Keratinocyte (primary cell): ENCODE measurements at regions not wholly inside any gene's neighbourhood (a gene's known extent, or its start where the extent isn't known, plus 50 kb on each side); places are given as distances from the start of the nearest gene placed in this dataset.

Source experiments
- EZH2 ChIP-seq: IDR thresholded peaks from one replicate; pipeline ENCODE4 v1.6.1; 2012; ENCODE audit warnings: inconsistent platforms, mild to moderate bottlenecking, low read length, moderate library complexity
- TF ChIP-seq, protein P1 (sequence below), 3 experiments: IDR thresholded peaks in 1 of 3; conservative IDR thresholded peaks in 1 of 3; optimal IDR thresholded peaks in 1 of 3; 2 replicates in 2 of 3; 3 replicates in 1 of 3; pipeline versions ENCODE3 to v1.5.1; 2011; ENCODE audit warnings: low read length in 3 of 3, mild to moderate bottlenecking in 3 of 3, moderate library complexity in 2 of 3, control low read depth in 1 of 3, inconsistent platforms in 1 of 3; ENCODE audit not compliant: insufficient read depth in 2 of 3; ENCODE audit errors: extremely low read depth in 1 of 3

DNA sequence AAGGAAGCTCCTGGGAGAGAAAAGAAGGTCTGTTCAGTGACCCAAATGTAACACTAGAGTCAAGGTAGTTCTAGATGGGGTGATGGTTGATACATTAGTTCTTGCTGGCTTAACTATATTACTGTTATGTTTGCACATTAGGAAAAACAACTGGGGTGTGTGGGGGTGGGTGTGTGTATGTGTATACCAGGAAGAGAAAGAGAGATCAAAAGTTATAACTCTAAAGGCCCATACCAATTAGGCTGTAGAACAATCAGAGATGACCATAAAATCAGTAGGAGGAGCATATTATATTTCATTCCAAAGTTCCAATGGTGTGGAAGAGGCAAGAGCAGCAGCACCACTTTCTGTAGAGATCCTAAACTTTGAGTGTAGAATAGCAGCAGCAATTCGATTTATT is 134.7 kb upstream of the FMR1 start:
- TF ChIP-seq, protein P1, sequence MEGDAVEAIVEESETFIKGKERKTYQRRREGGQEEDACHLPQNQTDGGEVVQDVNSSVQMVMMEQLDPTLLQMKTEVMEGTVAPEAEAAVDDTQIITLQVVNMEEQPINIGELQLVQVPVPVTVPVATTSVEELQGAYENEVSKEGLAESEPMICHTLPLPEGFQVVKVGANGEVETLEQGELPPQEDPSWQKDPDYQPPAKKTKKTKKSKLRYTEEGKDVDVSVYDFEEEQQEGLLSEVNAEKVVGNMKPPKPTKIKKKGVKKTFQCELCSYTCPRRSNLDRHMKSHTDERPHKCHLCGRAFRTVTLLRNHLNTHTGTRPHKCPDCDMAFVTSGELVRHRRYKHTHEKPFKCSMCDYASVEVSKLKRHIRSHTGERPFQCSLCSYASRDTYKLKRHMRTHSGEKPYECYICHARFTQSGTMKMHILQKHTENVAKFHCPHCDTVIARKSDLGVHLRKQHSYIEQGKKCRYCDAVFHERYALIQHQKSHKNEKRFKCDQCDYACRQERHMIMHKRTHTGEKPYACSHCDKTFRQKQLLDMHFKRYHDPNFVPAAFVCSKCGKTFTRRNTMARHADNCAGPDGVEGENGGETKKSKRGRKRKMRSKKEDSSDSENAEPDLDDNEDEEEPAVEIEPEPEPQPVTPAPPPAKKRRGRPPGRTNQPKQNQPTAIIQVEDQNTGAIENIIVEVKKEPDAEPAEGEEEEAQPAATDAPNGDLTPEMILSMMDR (optimal IDR thresholded peaks at IDR 0.05 in 1 of 3, IDR thresholded peaks at IDR 0.05 in 1 of 3, conservative IDR thresholded peaks at IDR 0.05 in 1 of 3; ENCODE audit: extremely low read depth in 1 of 3, insufficient read depth in 2 of 3, low read length in 3 of 3): no peak
- TF ChIP-seq EZH2: no peak
